ENCODE measurements at regions not wholly inside any gene's neighbourhood (a gene's known extent, or its start where the extent isn't known, plus 50 kb on each side); places are given as distances from the start of the nearest gene placed in this dataset.

DNA sequence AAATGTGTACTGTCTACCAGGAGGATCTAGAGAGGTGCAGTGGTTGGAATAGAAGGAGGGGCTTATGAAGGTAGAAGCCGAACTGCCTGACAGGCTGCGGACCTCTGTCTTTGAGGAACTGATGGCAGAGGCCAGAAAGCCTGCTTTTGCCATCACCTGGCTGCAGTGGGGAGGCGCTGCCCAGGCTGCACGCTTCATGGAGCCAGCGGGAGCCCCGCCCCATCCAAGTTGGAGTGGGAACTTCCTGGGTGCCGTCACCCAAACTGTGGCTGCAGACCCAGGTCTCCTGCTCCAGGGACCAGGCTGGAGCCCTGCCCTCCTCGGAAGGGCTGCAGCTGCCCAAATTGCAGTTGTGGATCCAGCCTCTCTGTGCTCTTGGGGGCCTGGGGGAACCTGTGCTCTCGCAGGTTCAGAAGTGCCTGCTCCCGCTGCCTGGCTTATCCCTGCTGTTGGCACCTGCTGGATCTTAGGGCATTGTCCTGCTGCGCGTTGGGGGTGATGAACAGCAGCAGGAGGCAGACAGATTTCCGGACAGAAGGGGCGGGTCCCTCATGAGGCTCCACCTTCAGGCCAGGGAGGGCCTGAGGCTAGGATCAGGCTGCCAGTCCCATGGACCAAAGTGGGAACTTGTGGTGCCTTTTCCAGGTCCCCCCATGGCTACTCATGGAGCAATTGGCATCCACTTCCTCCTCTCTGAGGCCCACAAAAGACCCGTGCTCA, 118.0 kb upstream of the PLPPR4 start:
- H3K23ac ChIP-seq (ENCODE audit: insufficient read length, low read depth, low read length): no peak overlapping the region
- H2AK5ac ChIP-seq (ENCODE audit: insufficient read length, low read length): no peak overlapping the region
- DNase-seq: no peak
- no peaks in the 10 kb centered on the region for H3K79me1 ChIP-seq (ENCODE audit: insufficient read depth, low read depth, low read length, poor library complexity, severe bottlenecking)
- no peak overlapping the region for H2BK5ac ChIP-seq (ENCODE audit: insufficient read length, low read length)
- no peak overlapping the region for H3K9ac ChIP-seq (ENCODE audit: extremely low read depth, insufficient read length, low read length)
- H4K20me1 ChIP-seq (ENCODE audit: control insufficient read depth, insufficient read depth, insufficient read length): no peaks in the 10 kb centered on the region
- no peak overlapping the region for H2BK15ac ChIP-seq (ENCODE audit: low read depth, low read length)
- H2AFZ ChIP-seq (ENCODE audit: low read length): no peak overlapping the region
- no CpG with 5 or more reads among the region's 15 CpGs for WGBS (ENCODE audit: extremely low coverage, insufficient read length, low lambda C conversion rate)
- H3K27me3 ChIP-seq (ENCODE audit: insufficient read depth, low read length): no peaks in the 10 kb centered on the region
- H4K91ac ChIP-seq (ENCODE audit: insufficient read length, low read depth, low read length): no peak overlapping the region
- no peak overlapping the region for H3K27ac ChIP-seq (ENCODE audit: insufficient read length, low read depth, low read length)
- H3K27me3 Mint-ChIP-seq (ENCODE audit: low read depth): no peaks in the 10 kb centered on the region
- H2BK120ac ChIP-seq (ENCODE audit: low read depth, low read length, poor library complexity, severe bottlenecking): no peak overlapping the region
- no peak overlapping the region for H3K18ac ChIP-seq (ENCODE audit: insufficient read length, low read depth, low read length)
- no peak overlapping the region for H2BK20ac ChIP-seq (ENCODE audit: low read depth, low read length, poor library complexity, severe bottlenecking)
- no peaks in the 10 kb centered on the region for H3K36me3 Mint-ChIP-seq (ENCODE audit: insufficient read depth in 1 of 3, low read depth in 3 of 3)
- H3K56ac ChIP-seq (ENCODE audit: insufficient read length, low read depth, low read length): no peak overlapping the region
- no peak overlapping the region for H2BK12ac ChIP-seq (ENCODE audit: insufficient read length, low read depth, low read length)
- no peak overlapping the region for H3K4ac ChIP-seq (ENCODE audit: low read depth, low read length)
- H3K9me3 ChIP-seq (ENCODE audit: control insufficient read depth, low read depth, low read length): no peaks in the 10 kb centered on the region
- H3K14ac ChIP-seq (ENCODE audit: insufficient read depth, low read length): no peak overlapping the region
- H3K27ac Mint-ChIP-seq: peak overlapping the region in 1 of 3 experiments; percentile 83; a peak in 1 of 7 replicates
- no peak overlapping the region for H4K8ac ChIP-seq (replicated peaks; ENCODE audit: insufficient read length, low read depth, low read length)
- H3T11ph ChIP-seq (ENCODE audit: low read length): no peak overlapping the region
- no peak overlapping the region for H4K5ac ChIP-seq (ENCODE audit: insufficient read length, low read depth, low read length)
- H3K4me2 ChIP-seq (ENCODE audit: insufficient read depth, insufficient read length, low read length): no peak overlapping the region
- H3K4me3 Mint-ChIP-seq: no peak overlapping the region
- H3K4me1 Mint-ChIP-seq: peaks cover 0 to 7% of the 10 kb centered on the region in 2 experiments; a peak in 1 of 4 replicates
- TF ChIP-seq, protein P1, sequence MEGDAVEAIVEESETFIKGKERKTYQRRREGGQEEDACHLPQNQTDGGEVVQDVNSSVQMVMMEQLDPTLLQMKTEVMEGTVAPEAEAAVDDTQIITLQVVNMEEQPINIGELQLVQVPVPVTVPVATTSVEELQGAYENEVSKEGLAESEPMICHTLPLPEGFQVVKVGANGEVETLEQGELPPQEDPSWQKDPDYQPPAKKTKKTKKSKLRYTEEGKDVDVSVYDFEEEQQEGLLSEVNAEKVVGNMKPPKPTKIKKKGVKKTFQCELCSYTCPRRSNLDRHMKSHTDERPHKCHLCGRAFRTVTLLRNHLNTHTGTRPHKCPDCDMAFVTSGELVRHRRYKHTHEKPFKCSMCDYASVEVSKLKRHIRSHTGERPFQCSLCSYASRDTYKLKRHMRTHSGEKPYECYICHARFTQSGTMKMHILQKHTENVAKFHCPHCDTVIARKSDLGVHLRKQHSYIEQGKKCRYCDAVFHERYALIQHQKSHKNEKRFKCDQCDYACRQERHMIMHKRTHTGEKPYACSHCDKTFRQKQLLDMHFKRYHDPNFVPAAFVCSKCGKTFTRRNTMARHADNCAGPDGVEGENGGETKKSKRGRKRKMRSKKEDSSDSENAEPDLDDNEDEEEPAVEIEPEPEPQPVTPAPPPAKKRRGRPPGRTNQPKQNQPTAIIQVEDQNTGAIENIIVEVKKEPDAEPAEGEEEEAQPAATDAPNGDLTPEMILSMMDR (conservative IDR thresholded peaks at IDR 0.05): no peak
- no peaks in the 10 kb centered on the region for H3K23me2 ChIP-seq (ENCODE audit: insufficient read length, low read depth, low read length, poor library complexity, severe bottlenecking)
- H3K4me1 ChIP-seq (ENCODE audit: insufficient read depth, low read length): peaks cover 2% of the 10 kb centered on the region; the same call in 1 of the 2 replicates
- H3K79me2 ChIP-seq (ENCODE audit: insufficient read depth, low read length): no peaks in the 10 kb centered on the region
- H3K9me3 Mint-ChIP-seq: no peaks in the 10 kb centered on the region

All from H9 (cell line).